ENCODE measurements at regions not wholly inside any gene's neighbourhood (a gene's known extent, or its start where the extent isn't known, plus 50 kb on each side); places are given as distances from the start of the nearest gene placed in this dataset.
"Not testable (repeated sequence)": the region's sequence is repeated elsewhere in the genome, so short reads cannot be mapped to it uniquely, and the experiment has no call there.

DNA sequence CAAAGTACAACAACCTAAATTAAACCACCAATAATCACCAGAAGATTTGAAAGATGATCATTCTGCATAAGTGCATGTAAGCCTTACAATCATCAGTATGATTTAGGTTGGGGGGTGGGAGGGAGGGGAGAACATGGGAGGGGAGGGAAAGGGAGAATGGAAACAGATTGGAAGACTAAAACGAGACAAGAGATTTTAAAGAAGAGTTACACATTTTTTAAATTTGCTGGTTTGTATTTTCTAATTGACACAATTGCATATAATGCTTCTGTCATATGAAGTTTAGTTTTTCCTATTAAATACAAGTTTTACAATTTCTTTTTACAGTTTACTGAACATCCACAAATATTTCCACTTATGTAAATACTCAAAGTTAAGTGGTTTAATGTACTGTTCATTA is 2118.9 kb downstream of the PCDH9 start:
- H3K9me2 ChIP-seq (replicated peaks; ENCODE audit: control insufficient read depth, low read length): no peaks in the 10 kb centered on the region
- H3K27me3 ChIP-seq (ENCODE audit: control insufficient read depth, low read length): no peaks in the 10 kb centered on the region

DNA sequence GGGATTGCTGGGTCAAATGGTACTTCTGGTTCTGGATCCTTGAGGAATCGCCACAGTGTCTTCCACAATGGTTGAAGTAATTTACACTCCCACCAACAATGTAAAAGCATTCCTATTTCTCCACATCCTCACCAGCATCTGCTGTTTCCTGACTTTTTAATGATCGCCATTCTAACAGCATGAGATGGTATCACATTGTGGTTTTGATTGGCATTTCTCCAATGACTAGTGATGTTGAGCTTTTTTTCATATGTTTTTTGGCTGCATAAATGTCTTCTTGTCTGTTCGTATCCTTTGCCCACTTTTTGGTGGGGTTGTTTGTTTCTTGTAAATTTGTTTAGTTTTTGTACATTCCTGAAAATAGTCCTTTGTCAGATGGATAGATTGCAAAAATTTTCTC is 2125.7 kb downstream of the PCDH9 start:
- H3K9me3 ChIP-seq (ENCODE audit: control insufficient read depth, insufficient read depth, low read length); H3K9me2 ChIP-seq (replicated peaks; ENCODE audit: control insufficient read depth, low read length); H3K4me1 ChIP-seq (ENCODE audit: control insufficient read depth, low read length); H3K4me3 ChIP-seq (ENCODE audit: low read length); H3K36me3 ChIP-seq (ENCODE audit: control insufficient read depth, low read length); H3K79me2 ChIP-seq (ENCODE audit: control insufficient read depth, low read length); H4K20me1 ChIP-seq (ENCODE audit: control insufficient read depth, insufficient read depth, low read depth, low read length); H3F3A ChIP-seq (ENCODE audit: control insufficient read depth, insufficient read depth); H3K27ac ChIP-seq (ENCODE audit: low read depth, low read length); H3K27me3 ChIP-seq (ENCODE audit: control insufficient read depth, low read length); H3K4me2 ChIP-seq (ENCODE audit: low read length): not testable (repeated sequence)

More for the DNA sequence above, 2118.9 kb downstream of the PCDH9 start:
- H3K27ac ChIP-seq (ENCODE audit: low read depth, low read length): no peak overlapping the region
- no peak overlapping the region for H3K4me3 ChIP-seq (ENCODE audit: low read length)
- H3K4me1 ChIP-seq (ENCODE audit: control insufficient read depth, low read length): no peaks in the 10 kb centered on the region
- TF ChIP-seq, protein P1, sequence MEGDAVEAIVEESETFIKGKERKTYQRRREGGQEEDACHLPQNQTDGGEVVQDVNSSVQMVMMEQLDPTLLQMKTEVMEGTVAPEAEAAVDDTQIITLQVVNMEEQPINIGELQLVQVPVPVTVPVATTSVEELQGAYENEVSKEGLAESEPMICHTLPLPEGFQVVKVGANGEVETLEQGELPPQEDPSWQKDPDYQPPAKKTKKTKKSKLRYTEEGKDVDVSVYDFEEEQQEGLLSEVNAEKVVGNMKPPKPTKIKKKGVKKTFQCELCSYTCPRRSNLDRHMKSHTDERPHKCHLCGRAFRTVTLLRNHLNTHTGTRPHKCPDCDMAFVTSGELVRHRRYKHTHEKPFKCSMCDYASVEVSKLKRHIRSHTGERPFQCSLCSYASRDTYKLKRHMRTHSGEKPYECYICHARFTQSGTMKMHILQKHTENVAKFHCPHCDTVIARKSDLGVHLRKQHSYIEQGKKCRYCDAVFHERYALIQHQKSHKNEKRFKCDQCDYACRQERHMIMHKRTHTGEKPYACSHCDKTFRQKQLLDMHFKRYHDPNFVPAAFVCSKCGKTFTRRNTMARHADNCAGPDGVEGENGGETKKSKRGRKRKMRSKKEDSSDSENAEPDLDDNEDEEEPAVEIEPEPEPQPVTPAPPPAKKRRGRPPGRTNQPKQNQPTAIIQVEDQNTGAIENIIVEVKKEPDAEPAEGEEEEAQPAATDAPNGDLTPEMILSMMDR (IDR thresholded peaks at IDR 0.05; ENCODE audit: low read depth, low read length, poor library complexity, severe bottlenecking): no peak
- no peak for TF ChIP-seq EZH2phosphoT487 (IDR thresholded peaks at IDR 0.05; ENCODE audit: borderline replicate concordance, low read length)
- no peaks in the 10 kb centered on the region for H3F3A ChIP-seq (ENCODE audit: control insufficient read depth, insufficient read depth)
- no peaks in the 10 kb centered on the region for H3K9me3 ChIP-seq (ENCODE audit: control insufficient read depth, insufficient read depth, low read length)
- no peaks in the 10 kb centered on the region for H3K36me3 ChIP-seq (ENCODE audit: control insufficient read depth, low read length)
- H3K4me2 ChIP-seq (ENCODE audit: low read length): no peak overlapping the region
- no peaks in the 10 kb centered on the region for H3K79me2 ChIP-seq (ENCODE audit: control insufficient read depth, low read length)
- H4K20me1 ChIP-seq (ENCODE audit: control insufficient read depth, insufficient read depth, low read depth, low read length): no peaks in the 10 kb centered on the region

DNA sequence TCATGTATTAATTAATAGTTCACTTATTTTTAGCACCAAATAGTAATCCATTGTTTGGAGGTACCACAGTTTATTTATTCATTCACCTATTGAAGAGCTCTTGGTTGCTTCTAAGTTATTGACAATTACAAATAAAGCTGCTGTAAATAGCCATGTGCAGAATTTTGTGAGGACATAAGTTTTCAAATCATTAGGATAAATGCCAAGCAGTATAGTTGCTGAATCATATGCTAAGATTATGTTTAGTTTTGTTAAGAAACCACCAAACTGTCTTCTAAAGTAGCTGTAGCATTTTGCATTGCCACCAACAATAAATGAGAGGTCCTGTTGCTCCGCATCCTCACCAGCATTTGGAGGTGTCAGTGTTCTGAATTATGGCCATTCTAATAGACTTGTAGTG is 2126.8 kb downstream of the PCDH9 start:
- no peak for TF ChIP-seq EZH2phosphoT487 (IDR thresholded peaks at IDR 0.05; ENCODE audit: borderline replicate concordance, low read length)
- TF ChIP-seq, protein P1 (IDR thresholded peaks at IDR 0.05; ENCODE audit: low read depth, low read length, poor library complexity, severe bottlenecking): no peak
- Histone ChIP-seq H3K27ac (ENCODE audit: low read depth, low read length) (no peak overlapping the region), H3K4me3 (ENCODE audit: low read length) (no peak overlapping the region), H3K9me3 (ENCODE audit: control insufficient read depth, insufficient read depth, low read length) (no peaks in the 10 kb centered on the region), H3K9me2 (replicated peaks; ENCODE audit: control insufficient read depth, low read length) (no peaks in the 10 kb centered on the region), H3K27me3 (ENCODE audit: control insufficient read depth, low read length) (no peaks in the 10 kb centered on the region), H4K20me1 (ENCODE audit: control insufficient read depth, insufficient read depth, low read depth, low read length) (no peaks in the 10 kb centered on the region), H3K36me3 (ENCODE audit: control insufficient read depth, low read length) (no peaks in the 10 kb centered on the region), H3K4me2 (ENCODE audit: low read length) (no peak overlapping the region), H3K4me1 (ENCODE audit: control insufficient read depth, low read length) (no peaks in the 10 kb centered on the region), H3K79me2 (ENCODE audit: control insufficient read depth, low read length) (no peaks in the 10 kb centered on the region), H3F3A (ENCODE audit: control insufficient read depth, insufficient read depth) (no peaks in the 10 kb centered on the region)

DNA sequence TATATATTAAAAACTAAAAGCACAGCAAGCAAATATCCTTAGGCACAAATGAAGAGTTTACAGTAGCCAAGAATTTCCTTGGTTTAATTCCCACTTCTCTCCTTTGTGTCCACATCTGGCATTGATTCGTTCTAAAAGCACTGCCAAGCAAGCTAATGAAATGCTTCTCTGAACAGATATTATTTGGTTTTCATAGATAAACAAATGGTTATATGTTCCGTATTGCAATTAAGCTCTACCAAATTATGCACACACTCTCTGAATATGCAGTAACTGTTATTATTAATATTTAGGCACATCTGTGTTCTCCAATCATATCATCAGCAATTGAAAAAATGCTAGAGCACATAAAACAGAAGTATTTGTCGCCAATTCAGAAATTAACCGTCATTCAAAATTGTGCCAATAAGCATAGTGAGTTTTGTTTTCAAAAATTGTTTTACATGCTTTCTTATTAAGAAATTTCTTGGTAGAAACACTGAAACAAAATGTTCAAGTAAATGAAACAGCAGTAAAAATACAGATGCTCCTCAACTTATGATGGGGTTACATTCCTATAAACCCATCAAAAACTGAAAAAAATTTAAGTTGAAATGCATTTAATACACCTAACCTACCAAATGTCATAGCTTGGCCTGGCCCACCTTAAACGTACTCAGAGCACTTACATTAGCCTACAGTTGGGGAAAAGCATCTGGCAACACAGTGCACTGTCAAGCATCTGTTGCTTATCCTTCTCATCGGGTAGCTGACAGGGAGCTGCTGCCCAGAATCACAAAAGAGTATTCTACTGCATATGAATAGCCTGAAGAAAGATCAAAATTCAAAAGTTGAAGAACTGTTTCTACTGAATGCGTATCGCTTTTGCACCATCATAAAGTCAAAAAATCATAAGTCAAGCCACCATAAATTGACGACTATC is 2134.7 kb downstream of the PCDH9 start:
- no peaks in the 10 kb centered on the region for H3F3A ChIP-seq (ENCODE audit: control insufficient read depth, insufficient read depth)
- no peaks in the 10 kb centered on the region for H3K9me3 ChIP-seq (ENCODE audit: control insufficient read depth, insufficient read depth, low read length)
- no peak overlapping the region for H3K4me2 ChIP-seq (ENCODE audit: low read length)
- no peaks in the 10 kb centered on the region for H3K4me1 ChIP-seq (ENCODE audit: control insufficient read depth, low read length)
- no peaks in the 10 kb centered on the region for H3K36me3 ChIP-seq (ENCODE audit: control insufficient read depth, low read length)
- H3K79me2 ChIP-seq (ENCODE audit: control insufficient read depth, low read length): no peaks in the 10 kb centered on the region
- H3K27ac ChIP-seq (ENCODE audit: low read depth, low read length): no peak overlapping the region
- TF ChIP-seq EZH2phosphoT487 (IDR thresholded peaks at IDR 0.05; ENCODE audit: borderline replicate concordance, low read length): no peak
- TF ChIP-seq, protein P1 (IDR thresholded peaks at IDR 0.05; ENCODE audit: low read depth, low read length, poor library complexity, severe bottlenecking): no peak
- H3K27me3 ChIP-seq (ENCODE audit: control insufficient read depth, low read length): no peaks in the 10 kb centered on the region
- H3K4me3 ChIP-seq (ENCODE audit: low read length): no peak overlapping the region
- no peaks in the 10 kb centered on the region for H4K20me1 ChIP-seq (ENCODE audit: control insufficient read depth, insufficient read depth, low read depth, low read length)
- no peaks in the 10 kb centered on the region for H3K9me2 ChIP-seq (replicated peaks; ENCODE audit: control insufficient read depth, low read length)
